ENCODE measurements at regions not wholly inside any gene's neighbourhood (a gene's known extent, or its start where the extent isn't known, plus 50 kb on each side); places are given as distances from the start of the nearest gene placed in this dataset.
A peak's percentile ranks its signal among the peaks of the same experiment; 100 is the strongest.
"Not testable (repeated sequence)": the region's sequence is repeated elsewhere in the genome, so short reads cannot be mapped to it uniquely, and the experiment has no call there.

GRCh38 chr5:115751176-115751575 lies 65.3 kb downstream of the CDO1 start:
- DNase-seq, result no peak

DNA sequence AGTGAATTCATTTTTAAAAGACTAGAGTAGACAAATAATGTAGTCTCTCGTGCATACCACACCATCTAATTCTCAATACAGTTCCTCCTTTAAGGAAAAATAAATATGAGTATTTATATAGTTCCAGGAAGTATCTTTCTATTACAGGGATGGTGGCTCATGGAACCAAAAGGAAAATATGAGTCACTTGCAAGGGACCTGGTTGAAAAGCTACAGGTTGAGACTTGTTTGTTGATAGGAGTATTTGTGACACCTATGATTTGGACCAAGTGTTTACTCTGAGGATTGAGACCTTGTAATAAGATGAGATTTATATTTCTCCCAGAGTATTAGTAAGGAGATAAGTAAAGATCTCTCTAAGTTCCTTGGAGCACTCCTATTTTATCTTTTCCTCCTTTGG lies 67.4 kb downstream of the CDO1 start:
- DNase-seq, result no peak

DNA sequence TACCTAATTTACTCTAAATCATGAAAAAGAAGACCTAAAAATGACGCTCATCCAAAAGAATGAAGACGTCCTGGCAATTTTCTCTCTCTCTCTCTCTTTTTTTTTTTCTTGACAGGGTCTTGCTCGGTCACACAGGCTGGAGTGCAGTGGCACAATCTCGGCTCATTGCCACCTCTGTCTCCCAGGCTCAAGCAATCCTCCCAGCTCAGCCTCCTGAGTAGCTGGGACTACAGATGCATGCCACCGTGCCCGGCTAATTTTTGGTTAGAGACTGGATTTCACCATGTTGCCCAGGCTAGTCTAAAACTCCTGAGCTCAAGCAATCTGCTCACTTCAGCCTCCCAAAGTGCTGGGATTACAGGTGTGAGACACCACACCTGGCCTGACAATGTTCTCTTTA lies 77.2 kb downstream of the CDO1 start:
- not testable (repeated sequence) for DNase-seq

DNA sequence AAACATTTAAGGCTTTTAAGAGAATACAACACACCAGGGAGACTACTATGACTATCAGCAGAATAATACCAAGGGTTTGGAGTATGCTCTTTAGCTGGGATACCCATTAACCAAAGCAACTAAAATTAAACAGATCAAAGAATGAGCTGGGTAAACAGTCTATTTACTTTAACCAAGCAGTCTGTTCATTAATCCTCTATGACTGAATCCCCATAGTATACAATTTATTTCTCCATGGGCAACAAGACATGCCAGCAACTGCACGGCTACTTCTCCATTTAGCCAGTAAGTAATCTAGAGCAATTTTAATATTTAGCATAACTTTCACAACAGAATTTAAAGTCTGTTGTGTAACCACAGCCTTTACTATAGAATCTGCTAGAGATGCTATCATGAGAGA lies 77.6 kb downstream of the CDO1 start:
- no peak for DNase-seq

DNA sequence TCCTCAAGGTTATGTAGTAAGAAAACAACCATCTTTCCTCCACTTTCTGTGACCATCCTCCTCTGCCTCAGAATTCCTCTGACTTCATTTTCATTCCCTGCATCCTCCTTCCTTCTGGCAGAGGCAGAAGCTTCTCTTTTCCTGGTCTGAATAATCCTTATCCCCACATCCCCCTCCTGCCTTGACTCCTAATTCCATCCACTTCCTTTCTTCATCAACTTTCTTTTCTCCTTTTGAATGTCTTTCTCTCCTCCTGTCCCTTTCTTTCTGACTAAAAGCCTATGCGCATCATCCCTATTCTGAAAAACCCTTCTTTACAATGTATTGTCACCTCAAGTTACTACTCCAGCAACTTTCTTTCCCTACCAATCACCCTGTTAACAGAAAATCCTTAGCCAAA lies 79.0 kb downstream of the CDO1 start:
- no peak for DNase-seq

DNA sequence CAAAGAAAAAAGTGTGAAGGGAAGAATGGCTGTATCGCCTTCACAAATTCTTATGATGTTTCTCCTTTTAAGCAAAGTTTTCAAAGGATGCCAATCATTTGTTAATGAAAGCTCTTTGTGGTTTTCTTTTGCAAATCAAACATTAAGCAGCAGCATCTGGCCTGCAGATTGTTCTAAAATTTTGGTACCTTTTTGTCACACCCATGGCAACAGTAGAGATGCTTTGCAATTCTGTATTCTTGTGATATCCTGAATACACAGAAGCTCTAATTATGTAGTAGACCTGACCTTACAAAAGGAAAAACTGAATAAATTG lies 79.8 kb downstream of the CDO1 start:
- no peak for DNase-seq

GRCh38 chr5:115736004-115736689 lies 80.3 kb downstream of the CDO1 start:
- DNase-seq, result no peak

- no peak for DNase-seq
Measured at GRCh38 chr5:115735108-115735998, 81.1 kb downstream of the CDO1 start.

DNA sequence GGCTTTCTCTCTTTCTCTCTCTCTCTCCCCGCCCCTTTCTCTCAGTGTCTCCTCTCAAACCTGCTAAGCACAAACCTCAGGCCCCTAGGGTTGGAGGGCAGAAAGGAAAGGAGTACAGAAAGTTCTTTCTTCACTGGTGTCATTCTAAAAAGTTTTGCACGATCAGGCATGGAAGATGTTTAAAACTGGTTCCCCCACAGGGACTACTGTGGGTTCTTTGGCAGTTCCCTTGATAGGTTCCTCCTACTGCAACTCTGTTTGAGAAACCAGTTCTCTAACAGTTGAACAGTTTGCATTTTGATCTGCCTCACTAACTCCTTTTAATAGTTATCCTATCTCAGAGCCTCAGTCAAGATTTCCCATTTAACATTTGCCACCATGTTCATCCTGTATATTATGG lies 82.9 kb downstream of the CDO1 start:
- no peak for DNase-seq

- DNase-seq, result no peak
Measured at GRCh38 chr5:115732026-115732425, 84.4 kb downstream of the CDO1 start.

- no peak for DNase-seq
Measured at GRCh38 chr5:115725522-115725921, 90.9 kb downstream of the CDO1 start.

DNA sequence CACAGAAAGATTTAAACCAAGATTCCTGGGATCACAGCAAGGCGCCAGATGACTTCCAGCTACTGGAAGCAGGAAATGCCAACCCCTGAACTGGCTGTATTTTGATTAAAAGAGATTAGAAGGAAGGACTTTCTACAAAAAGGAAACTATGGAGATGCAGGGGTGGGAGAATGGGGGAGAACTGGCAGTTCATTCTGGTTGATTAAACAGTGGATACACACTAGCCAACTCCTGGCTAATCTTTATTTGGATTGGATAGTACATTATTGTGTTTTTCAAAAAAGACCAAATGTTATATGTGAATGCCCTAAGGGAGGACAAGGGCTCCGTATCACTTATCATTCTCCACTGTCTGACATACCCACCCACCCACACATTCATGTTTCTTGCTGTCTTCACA lies 93.2 kb downstream of the CDO1 start:
- DNase-seq, result no peak

DNA sequence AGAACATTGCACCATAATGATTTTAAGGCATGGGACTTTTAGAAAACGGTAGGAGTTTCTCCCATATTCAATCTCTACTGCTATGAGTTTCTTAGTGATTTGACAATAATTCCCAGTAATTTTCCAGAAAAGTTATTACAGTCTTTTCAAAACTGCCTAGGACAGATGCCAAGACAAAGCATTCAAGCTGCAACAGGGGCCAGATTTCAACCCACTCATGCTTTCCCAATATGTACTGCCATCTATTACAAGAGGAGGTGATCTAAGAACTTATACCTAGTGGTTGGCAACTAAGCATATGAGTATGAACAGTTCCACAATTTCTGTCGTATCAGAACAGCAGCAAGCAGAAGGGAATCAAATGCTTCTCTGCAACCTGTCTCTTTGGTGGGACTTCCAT lies 95.1 kb upstream of the TMED7 start:
- DNase-seq, result no peak

GRCh38 chr5:115718927-115719326 lies 93.1 kb upstream of the TMED7 start:
- DNase-seq, result no peak

DNA sequence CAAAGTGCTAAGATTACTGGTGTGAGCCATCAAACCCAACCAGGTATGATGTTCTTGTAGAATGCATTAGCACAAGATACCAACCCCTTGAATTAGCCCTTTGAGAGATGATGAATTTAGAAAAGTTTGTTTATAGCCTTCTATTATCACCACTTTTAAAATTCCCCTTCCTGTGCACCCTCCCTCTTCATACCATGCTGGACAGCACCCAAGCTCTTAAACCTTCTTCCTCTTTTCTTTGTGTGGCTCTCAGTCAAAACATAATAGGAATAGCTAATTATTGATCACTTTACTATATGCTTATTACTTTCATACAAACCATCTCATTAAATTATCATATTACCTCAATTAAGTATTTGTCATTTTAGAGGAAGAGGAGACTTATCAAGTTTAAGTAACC lies 87.6 kb upstream of the TMED7 start:
- DNase-seq, result peak; percentile 1

- no peak for DNase-seq
Measured at GRCh38 chr5:115709585-115709984, 83.7 kb upstream of the TMED7 start.

DNA sequence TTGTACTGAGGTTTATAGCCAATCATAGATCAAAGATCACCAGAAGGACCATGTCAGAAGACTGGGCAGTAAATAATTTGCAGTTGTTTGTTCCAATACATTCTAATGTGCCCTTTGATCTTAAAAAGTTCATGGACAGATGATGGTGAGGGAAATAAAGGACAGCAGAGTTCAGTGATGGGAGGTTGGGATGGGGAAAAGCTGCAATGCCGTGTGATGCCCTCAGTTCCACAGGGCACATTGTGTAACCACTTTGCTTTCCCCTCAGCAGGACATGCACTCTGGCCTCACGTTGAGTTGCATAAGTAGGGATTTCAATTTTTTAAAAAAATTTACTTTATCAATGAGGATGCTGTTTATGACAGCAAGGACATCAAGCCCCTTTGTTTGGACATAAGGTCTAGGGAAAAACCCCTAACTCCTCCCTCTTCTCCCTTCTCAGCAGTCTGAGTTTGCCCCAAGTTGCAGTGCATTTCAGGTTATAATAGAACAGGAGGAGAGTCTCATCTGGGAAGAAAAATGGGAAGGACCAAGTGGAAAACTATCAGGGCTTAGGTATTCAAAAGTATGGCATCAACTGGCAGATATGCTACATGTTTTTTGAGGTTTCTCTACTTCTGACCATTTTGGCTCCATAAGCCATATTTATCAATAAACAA lies 83.1 kb upstream of the TMED7 start:
- DNase-seq, result no peak

- no peak for DNase-seq
Measured at GRCh38 chr5:115703514-115703913, 77.7 kb upstream of the TMED7 start.

- DNase-seq, result no peak
Measured at GRCh38 chr5:115702025-115702424, 76.2 kb upstream of the TMED7 start.

- no peak for DNase-seq
Measured at GRCh38 chr5:115699967-115700366, 74.1 kb upstream of the TMED7 start.

- no peak for DNase-seq
Measured at GRCh38 chr5:115696141-115696650, 70.4 kb upstream of the TMED7 start.

DNA sequence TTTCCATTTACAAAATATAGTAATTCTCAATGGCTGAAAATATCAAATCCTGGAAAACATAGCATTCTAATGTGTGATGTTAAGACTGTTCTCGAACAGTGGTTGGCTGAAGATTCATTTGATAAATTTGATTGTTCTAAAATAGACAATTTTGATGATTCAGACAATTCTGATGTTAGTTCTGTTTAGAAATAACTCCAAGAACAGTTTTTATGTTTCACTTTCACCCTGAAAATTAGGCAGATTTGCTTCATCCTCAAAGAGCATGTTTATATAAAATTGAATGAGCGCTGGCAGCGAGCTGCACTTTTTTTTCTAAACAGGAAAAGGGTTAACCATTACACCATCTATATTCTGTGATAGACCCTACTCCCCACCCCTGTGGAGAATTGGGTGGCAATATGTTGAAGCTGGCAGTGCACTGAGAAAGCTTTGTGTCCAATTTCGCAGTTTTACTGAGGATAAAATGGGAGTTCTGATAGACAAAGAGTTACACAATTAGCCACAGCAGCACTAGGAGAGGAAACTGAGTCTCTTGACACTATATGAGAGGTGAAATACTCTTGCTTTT lies 69.6 kb upstream of the TMED7 start:
- no peak for DNase-seq

DNA sequence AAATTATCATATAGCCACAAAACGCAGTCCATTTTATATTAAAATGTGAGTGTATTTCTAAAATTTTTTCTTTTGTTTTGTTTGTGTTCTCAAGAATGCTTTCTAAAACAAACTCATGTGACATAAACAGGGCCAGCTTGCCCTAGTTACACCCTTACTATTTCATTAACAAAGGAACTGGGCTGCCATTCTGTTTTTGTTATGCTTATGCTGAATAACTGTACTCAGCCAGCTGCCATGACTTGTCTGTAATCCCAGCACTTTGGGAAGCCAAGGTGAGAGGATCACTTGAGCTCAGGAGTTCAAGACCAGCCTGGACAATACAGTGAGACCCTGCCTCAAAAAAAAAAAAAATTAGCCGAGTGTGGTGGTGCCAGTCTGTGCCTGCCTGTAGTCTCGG lies 66.0 kb upstream of the TMED7 start:
- not testable (repeated sequence) for DNase-seq

DNA sequence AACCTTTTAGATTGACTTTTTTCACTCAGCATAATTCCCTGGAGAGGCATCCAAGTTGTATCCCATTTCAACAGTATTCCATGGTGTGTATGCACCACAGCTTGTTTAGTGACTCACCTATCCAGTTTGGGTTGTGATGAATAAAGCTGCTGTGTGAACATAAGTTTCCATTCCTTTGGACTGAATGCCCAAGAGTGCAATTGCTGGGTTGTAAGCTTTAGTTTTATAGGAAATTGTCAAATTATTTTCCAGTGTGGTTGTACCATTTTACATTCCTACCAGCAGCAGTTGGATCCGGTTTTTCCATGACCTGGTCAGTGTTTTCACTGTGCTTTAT lies 60.9 kb upstream of the TMED7 start:
- DNase-seq, result no peak

All from hematopoietic multipotent progenitor cell treated with erythropoietin and hydrocortisone succinate and interleukin-3 and kit ligand, for 4 days (in vitro differentiated cells).